GM12878 (cell line): ENCODE measurements at regions not wholly inside any gene's neighbourhood (a gene's known extent, or its start where the extent isn't known, plus 50 kb on each side); places are given as distances from the start of the nearest gene placed in this dataset.

Source experiments
- ATAC-seq: fragments of 200-7000 bp; cut with Tn5 transposase; 3 replicates; pipeline ENCODE4 v1.9.1; 2020; ENCODE audit warnings: mild to moderate bottlenecking, moderate library complexity
- BruUV-seq: library from RNA; stranded (reverse); fragments of 400-500 nt; replicated peaks from 2 replicates; lab custom pipeline; 2021; lab: Mats Ljungman, UMichigan
- CTCF ChIA-PET: fragments of 300-600 bp; sonication (Branson Sonifier 250); formaldehyde crosslinking; extraction: SDS; loops from one replicate; lab custom pipeline; 2021; ENCODE audit warnings: inconsistent platforms; lab: Yijun Ruan, JAX
- POLR2A ChIA-PET: fragments of 350-600 bp; formaldehyde crosslinking; extraction: SDS; loops from one replicate; lab custom pipeline; 2021; ENCODE audit warnings: inconsistent platforms; lab: Charles Lee
- RAD21 ChIA-PET: fragments of 300-600 bp; sonication (Branson Sonifier 250); formaldehyde crosslinking; loops from one replicate; lab custom pipeline; 2023; ENCODE audit warnings: antibody characterized with exemption; ENCODE audit not compliant: unreplicated experiment; lab: Charles Lee
- SMC1A ChIA-PET: fragments of 300-600 bp; sonication (Branson Sonifier 250); formaldehyde crosslinking; loops from one replicate; lab custom pipeline; 2023; ENCODE audit not compliant: unreplicated experiment, uncharacterized antibody; lab: Charles Lee
- DNase-seq: peaks from one replicate; pipeline ENCODE4 v3.0.0-alpha.2; 2011; ENCODE audit warnings: low read depth, low spot score
- FAIRE-seq: peaks from 3 replicates; lab custom pipeline; 2011; peaks lifted over from hg19 to GRCh38; lab: Jason Lieb, UNC
- H2AFZ ChIP-seq: 2 replicates; pipeline ENCODE4 v1.6.0; 2011; ENCODE audit warnings: low read depth, low read length, control low read depth; ENCODE audit not compliant: control insufficient read depth
- H3K27ac ChIP-seq: 2 replicates; pipeline ENCODE4 v1.5.1; 2011; ENCODE audit warnings: control low read depth; ENCODE audit not compliant: control insufficient read depth, insufficient read depth
- H3K27me3 ChIP-seq, 2 experiments: replicated peaks in 1 of 2; 2 replicates each; pipeline versions ENCODE4 v1.6.0 to v1.6.1; 2011; ENCODE audit warnings: low read length in 1 of 2; ENCODE audit not compliant: control insufficient read depth in 2 of 2, insufficient read depth in 2 of 2
- H3K36me3 ChIP-seq, 2 experiments: 2 replicates each; pipeline ENCODE4 v1.5.1; 2011; ENCODE audit warnings: low read length in 1 of 2; ENCODE audit not compliant: control insufficient read depth in 2 of 2, insufficient read depth in 2 of 2
- H3K4me1 ChIP-seq: 2 replicates; pipeline ENCODE4 v1.6.1; 2011; ENCODE audit warnings: mild to moderate bottlenecking, low read length, moderate library complexity, mixed read lengths; ENCODE audit not compliant: control insufficient read depth, insufficient read depth
- H3K4me2 ChIP-seq: 2 replicates; pipeline ENCODE4 v1.6.0; 2011; ENCODE audit warnings: control low read depth; ENCODE audit not compliant: control insufficient read depth, insufficient read depth
- H3K4me3 ChIP-seq: fragments of 200-600 bp; sonication (generic); 2 replicates; pipeline ENCODE4 v1.5.1; 2016
- H3K79me2 ChIP-seq: 2 replicates; pipeline ENCODE4 v1.6.0; 2011; ENCODE audit warnings: low read length; ENCODE audit not compliant: control insufficient read depth, insufficient read depth
- H3K9ac ChIP-seq: 2 replicates; pipeline ENCODE4 v1.8.0; 2011; ENCODE audit warnings: low read length, control low read depth, mixed read lengths; ENCODE audit not compliant: control insufficient read depth, insufficient read depth
- H3K9me3 ChIP-seq: replicated peaks from 3 replicates; pipeline ENCODE4 v1.5.1; 2011; ENCODE audit warnings: mild to moderate bottlenecking, low read length; ENCODE audit not compliant: control insufficient read depth, insufficient read depth
- H4K20me1 ChIP-seq: 2 replicates; pipeline ENCODE4 v1.6.0; 2011; ENCODE audit not compliant: control insufficient read depth, insufficient read depth
- FOXM1 ChIP-seq: IDR thresholded peaks from 2 replicates; pipeline ENCODE4 v1.6.1; 2012; ENCODE audit warnings: low read depth, mild to moderate bottlenecking, inconsistent platforms, low read length, moderate library complexity
- NFYA ChIP-seq: IDR thresholded peaks from 2 replicates; pipeline ENCODE4 v1.6.1; 2011; ENCODE audit warnings: low read depth, mild to moderate bottlenecking, low read length, improper control_type of control experiment, borderline replicate concordance
- POLR2A ChIP-seq: IDR thresholded peaks from 2 replicates; pipeline ENCODE4 v1.6.1; 2011; ENCODE audit warnings: low read depth, mild to moderate bottlenecking, low read length
- RAD51 ChIP-seq: fragments of 450-650 bp; IDR thresholded peaks from 2 replicates; pipeline ENCODE4 v1.6.1; 2016; ENCODE audit warnings: moderate library complexity, mild to moderate bottlenecking, inconsistent platforms
- SIN3A ChIP-seq: IDR thresholded peaks from 2 replicates; pipeline ENCODE4 v1.6.1; 2012; ENCODE audit warnings: low read depth, low read length, improper control_type of control experiment
- WRNIP1 ChIP-seq: IDR thresholded peaks from 2 replicates; pipeline ENCODE4 v1.6.1; 2011; ENCODE audit warnings: low read depth, low read length, improper control_type of control experiment, borderline replicate concordance
- YY1 ChIP-seq: IDR thresholded peaks from 2 replicates; pipeline ENCODE4 v1.6.1; 2011; ENCODE audit warnings: low read depth, mild to moderate bottlenecking, low read length
- WGBS: methylation state at CpG from one replicate; pipeline ENCODE4 v1.1.6; 2016; ENCODE audit warnings: low lambda C conversion rate; ENCODE audit not compliant: insufficient replicate concordance, insufficient coverage; ENCODE audit errors: missing lambda C conversion rate; 5-methylcytosine and 5-hydroxymethylcytosine counted together
- in situ Hi-C: fragments of 300-500 bp; cut with MboI; formaldehyde crosslinking; loops from 9 replicates; pipeline ENCODE4 v1.14.3; 2018; ENCODE audit warnings: mixed read lengths
- intact Hi-C: fragments of 100-400 bp; cut with micrococcal nuclease; formaldehyde crosslinking; loops from one replicate; pipeline ENCODE4 v1.14.2; 2022; ENCODE audit not compliant: unreplicated experiment
- TF ChIP-seq, protein P1 (sequence below): fragments of 450-650 bp; conservative IDR thresholded peaks from 2 replicates; pipeline ENCODE4 v1.6.1; 2017; ENCODE audit warnings: mild to moderate bottlenecking, moderate library complexity
- TF ChIP-seq, protein P2 (sequence below): IDR thresholded peaks from 2 replicates; pipeline ENCODE4 v1.6.1; 2012; ENCODE audit warnings: improper control_type of control experiment, low read depth, low read length; ENCODE audit not compliant: insufficient replicate concordance

DNA sequence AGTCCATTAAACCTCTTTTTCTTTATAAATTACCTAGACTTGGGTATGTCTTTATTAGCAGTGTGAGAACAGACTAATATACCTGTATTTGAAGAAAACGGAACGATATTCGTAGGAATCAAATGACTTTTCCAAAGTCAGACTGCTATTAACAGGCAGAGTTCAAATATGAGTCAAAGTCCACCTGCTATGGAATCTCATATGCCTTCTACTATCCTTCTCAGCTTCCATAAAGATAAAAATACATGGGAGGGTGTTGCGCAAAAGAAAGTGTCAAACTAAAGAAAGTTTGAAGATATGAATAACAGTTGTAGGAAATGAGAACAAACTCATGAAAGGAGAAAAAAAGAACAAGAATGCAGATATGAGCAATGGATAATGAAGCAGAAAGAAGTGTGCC, 704.6 kb downstream of the EFNB2 start (continued):
- TF ChIP-seq YY1 (no peak), NFYA (no peak), SIN3A (no peak), RAD51 (no peak)
- TF ChIP-seq, protein P1, sequence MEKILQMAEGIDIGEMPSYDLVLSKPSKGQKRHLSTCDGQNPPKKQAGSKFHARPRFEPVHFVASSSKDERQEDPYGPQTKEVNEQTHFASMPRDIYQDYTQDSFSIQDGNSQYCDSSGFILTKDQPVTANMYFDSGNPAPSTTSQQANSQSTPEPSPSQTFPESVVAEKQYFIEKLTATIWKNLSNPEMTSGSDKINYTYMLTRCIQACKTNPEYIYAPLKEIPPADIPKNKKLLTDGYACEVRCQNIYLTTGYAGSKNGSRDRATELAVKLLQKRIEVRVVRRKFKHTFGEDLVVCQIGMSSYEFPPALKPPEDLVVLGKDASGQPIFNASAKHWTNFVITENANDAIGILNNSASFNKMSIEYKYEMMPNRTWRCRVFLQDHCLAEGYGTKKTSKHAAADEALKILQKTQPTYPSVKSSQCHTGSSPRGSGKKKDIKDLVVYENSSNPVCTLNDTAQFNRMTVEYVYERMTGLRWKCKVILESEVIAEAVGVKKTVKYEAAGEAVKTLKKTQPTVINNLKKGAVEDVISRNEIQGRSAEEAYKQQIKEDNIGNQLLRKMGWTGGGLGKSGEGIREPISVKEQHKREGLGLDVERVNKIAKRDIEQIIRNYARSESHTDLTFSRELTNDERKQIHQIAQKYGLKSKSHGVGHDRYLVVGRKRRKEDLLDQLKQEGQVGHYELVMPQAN: no peak

DNA sequence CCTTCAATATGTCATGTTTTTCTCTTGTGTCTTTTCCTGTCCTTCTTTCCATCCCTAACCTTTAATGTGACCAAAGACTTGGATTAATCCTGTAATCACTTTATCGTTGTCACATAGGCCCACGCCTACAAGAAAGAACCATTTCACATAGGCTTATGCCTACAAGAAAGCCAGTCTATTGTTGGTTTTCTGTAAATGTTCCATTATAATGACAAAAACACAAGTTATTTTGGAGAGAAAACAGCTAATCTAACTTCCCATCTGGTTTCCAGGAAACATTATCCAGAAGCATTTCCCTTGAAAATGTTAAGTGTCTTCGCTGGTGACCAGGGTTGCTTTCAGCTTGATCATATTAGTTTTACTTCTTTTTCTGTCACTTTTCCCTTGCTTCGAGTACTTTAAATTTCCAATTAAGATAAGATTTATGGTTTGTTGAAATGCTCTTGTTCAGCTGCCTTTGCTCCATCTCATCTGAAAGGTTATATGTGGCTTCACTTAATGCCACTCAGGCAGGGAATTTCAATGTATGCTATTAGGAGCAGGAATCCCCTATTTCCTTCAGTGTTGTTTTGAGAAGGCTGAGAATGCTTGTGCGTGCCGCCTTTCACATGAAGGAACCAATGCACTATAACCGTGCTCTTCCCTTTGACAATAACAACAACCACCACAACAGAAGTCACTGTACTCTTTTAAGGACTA, 708.2 kb downstream of the EFNB2 start:
- H3K36me3 ChIP-seq: no peaks in the 10 kb centered on the region
- no peak overlapping the region for H3K27ac ChIP-seq
- H3K4me3 ChIP-seq: no peak overlapping the region
- RAD21 ChIA-PET: no interaction called here
- ATAC-seq: no peak
- CTCF ChIA-PET: no interaction called here
- no peak for FAIRE-seq
- H3K9me3 ChIP-seq: no peaks in the 10 kb centered on the region
- no peaks in the 10 kb centered on the region for H3K79me2 ChIP-seq
- H3K9ac ChIP-seq: no peak overlapping the region
- no peak for DNase-seq
- 62% methylated on average over 7 of the region's 7 CpGs for WGBS
- SMC1A ChIA-PET: no interaction called here
- in situ Hi-C loops (no loop called here), intact Hi-C loops (no loop called here)
- BruUV-seq: no TSS peak
- H4K20me1 ChIP-seq: no peaks in the 10 kb centered on the region
- no peak overlapping the region for H2AFZ ChIP-seq
- POLR2A ChIA-PET: no interaction called here
- H3K4me1 ChIP-seq: no peaks in the 10 kb centered on the region
- no peaks in the 10 kb centered on the region for H3K27me3 ChIP-seq
- H3K4me2 ChIP-seq: no peak overlapping the region
- TF ChIP-seq FOXM1: no peak
- no peak for TF ChIP-seq POLR2A
- TF ChIP-seq, protein P1: no peak
- TF ChIP-seq WRNIP1: no peak
- TF ChIP-seq, protein P2, sequence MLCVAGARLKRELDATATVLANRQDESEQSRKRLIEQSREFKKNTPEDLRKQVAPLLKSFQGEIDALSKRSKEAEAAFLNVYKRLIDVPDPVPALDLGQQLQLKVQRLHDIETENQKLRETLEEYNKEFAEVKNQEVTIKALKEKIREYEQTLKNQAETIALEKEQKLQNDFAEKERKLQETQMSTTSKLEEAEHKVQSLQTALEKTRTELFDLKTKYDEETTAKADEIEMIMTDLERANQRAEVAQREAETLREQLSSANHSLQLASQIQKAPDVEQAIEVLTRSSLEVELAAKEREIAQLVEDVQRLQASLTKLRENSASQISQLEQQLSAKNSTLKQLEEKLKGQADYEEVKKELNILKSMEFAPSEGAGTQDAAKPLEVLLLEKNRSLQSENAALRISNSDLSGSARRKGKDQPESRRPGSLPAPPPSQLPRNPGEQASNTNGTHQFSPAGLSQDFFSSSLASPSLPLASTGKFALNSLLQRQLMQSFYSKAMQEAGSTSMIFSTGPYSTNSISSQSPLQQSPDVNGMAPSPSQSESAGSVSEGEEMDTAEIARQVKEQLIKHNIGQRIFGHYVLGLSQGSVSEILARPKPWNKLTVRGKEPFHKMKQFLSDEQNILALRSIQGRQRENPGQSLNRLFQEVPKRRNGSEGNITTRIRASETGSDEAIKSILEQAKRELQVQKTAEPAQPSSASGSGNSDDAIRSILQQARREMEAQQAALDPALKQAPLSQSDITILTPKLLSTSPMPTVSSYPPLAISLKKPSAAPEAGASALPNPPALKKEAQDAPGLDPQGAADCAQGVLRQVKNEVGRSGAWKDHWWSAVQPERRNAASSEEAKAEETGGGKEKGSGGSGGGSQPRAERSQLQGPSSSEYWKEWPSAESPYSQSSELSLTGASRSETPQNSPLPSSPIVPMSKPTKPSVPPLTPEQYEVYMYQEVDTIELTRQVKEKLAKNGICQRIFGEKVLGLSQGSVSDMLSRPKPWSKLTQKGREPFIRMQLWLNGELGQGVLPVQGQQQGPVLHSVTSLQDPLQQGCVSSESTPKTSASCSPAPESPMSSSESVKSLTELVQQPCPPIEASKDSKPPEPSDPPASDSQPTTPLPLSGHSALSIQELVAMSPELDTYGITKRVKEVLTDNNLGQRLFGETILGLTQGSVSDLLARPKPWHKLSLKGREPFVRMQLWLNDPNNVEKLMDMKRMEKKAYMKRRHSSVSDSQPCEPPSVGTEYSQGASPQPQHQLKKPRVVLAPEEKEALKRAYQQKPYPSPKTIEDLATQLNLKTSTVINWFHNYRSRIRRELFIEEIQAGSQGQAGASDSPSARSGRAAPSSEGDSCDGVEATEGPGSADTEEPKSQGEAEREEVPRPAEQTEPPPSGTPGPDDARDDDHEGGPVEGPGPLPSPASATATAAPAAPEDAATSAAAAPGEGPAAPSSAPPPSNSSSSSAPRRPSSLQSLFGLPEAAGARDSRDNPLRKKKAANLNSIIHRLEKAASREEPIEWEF: no peak
